GM12874 (cell line): ENCODE measurements at regions not wholly inside any gene's neighbourhood (a gene's known extent, or its start where the extent isn't known, plus 50 kb on each side); places are given as distances from the start of the nearest gene placed in this dataset.

Source experiments
- TF ChIP-seq, protein P1 (sequence below): IDR thresholded peaks from 2 replicates; pipeline ENCODE4 v1.5.1; 2011; ENCODE audit warnings: low read depth, mild to moderate bottlenecking, control low read depth, low read length, moderate library complexity; ENCODE audit not compliant: insufficient read depth

DNA sequence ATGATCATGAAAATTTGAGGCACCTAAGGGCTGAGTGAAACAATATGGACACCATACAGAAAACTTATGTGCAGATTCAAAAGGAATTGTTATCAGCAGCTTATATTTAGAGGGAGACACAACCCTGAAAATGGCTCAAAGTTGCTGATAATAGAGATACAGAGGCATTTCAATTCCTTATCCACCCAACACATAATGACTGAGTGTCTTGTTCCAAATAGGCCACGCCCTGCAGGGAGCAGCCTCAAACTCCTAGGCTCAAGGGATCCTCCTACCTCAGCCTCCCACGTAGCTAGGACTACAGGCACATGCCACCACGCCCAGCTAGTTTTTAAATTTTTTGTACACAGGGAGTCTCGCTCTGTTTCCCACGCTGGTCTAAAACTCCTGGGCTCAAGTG is 79.0 kb downstream of the LBH start:
- TF ChIP-seq, protein P1, sequence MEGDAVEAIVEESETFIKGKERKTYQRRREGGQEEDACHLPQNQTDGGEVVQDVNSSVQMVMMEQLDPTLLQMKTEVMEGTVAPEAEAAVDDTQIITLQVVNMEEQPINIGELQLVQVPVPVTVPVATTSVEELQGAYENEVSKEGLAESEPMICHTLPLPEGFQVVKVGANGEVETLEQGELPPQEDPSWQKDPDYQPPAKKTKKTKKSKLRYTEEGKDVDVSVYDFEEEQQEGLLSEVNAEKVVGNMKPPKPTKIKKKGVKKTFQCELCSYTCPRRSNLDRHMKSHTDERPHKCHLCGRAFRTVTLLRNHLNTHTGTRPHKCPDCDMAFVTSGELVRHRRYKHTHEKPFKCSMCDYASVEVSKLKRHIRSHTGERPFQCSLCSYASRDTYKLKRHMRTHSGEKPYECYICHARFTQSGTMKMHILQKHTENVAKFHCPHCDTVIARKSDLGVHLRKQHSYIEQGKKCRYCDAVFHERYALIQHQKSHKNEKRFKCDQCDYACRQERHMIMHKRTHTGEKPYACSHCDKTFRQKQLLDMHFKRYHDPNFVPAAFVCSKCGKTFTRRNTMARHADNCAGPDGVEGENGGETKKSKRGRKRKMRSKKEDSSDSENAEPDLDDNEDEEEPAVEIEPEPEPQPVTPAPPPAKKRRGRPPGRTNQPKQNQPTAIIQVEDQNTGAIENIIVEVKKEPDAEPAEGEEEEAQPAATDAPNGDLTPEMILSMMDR: no peak

DNA sequence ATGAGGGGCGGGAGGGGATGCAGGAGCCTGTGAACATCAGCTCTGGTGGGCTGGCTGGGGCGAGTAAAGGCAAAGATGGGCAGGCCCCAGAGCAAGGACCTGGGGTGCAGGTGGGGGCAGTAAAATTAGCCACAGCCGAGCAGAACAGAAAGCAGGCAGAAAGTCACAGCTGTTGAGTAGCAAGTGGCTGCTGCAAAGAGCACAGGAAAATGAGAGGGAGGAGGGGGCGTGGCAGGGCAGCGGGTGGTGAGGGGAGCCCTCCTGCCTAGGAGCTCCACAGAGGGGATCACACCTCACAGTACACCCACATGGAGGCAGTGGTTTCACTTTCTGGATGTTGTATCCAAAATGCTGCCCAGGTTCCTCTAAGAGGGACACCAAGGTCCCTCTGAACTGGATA is 79.6 kb downstream of the LBH start:
- TF ChIP-seq, protein P1: no peak

DNA sequence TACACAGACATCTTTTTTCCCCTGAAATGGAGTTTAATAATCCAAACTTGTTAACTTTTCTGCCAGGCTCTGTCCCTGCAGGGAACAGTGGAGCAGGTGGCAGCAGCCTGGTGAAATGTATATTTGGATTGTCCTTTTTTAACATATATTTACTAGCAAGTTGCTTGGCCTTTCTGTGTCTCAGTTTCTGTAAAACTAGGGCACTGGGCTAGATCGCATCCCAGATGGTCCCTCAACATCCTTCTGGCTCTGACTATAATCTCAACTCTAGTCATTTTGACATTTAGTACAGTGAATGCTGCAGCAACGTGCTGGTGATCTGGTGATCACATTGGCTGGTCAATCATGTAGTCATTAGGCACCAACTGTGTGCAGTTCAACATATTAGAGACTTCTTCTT is 80.4 kb downstream of the LBH start:
- TF ChIP-seq, protein P1: no peak

DNA sequence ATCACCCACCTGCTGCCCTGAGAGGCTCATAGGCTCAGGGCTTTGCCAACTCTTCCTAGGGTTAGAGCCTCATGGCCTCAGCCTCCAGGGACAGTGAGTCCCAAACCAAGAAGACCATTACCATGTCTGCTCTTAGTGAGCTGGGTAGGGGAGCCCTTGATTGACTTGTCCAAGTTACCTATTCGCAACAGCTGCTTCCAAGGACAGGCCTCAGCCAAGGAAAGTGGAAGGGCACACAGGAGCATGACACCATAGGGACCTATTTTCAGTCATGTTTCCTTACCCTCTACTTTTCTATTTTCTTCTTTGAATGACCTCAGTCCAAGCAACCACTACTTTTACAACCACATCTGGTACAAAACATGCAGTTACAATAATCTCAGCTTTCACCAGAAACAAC is 81.6 kb downstream of the LBH start:
- TF ChIP-seq, protein P1: no peak

DNA sequence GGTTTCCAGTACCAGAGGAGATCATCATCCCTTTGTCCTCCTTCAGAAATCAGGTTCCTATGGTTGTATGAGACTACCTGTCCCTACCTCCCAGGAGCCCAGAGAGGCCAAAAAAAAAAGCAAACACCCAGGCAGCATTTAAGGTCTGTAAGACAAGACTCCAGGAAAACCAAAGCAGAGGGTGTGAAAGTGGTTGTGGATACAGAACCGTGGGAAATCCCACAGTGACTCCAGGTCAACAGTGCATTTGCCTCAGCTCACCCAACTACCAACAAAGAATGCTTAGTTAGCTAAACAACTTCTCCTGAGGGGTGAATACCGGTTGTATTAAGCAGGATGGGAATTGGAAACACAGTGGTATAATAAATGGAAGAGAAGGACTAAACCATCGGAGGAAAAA is 83.6 kb downstream of the LBH start:
- TF ChIP-seq, protein P1: no peak

DNA sequence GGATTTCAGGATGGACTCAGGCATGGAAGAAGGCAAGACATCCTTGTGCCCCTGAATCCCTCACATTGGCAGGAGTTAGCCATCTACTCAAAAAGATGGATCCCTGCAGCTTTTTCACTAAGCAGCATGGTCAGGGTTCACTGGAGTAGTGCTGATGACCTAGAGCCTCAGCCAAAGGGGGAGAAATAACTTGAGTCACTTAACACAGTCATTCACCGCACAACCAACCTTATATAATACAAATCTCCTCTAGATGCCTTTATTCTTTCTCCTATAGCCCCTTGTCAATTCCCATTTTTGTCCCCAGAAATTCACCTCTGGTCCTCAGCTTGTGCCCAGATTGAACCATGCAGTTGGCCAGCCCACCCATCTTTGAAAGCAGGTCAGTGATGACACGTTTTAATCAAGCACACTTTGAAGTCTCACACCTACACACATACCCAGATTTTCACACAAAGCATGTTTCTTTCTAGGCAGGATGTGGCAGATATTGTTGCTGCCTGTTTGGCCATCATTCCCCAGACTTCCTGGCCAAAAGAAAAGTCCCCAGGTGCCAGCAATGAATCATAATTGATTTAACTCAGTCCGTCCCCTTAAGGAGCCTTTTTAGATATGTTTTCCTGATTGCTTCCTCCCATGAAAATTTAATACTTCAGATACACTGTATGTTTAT is 84.2 kb downstream of the LBH start:
- TF ChIP-seq, protein P1: no peak

DNA sequence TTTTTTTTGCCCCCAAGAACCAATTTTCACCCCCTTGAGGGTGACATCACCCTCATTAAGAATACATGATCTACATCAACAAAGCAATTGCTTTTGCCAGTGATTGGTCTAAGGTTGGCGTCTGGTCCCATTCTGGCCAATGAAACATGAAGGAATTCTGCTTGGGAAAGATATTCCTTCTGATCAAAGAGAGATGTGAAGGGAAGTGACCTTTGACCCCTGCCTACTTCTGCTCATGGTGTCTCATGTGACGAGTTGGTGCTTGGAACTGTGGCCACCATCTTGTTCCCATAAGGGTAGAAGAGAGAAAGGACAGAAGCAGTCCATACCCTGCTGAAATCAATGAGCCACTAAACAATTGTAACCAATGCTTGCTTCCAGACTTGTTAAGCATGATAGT is 85.1 kb downstream of the LBH start:
- TF ChIP-seq, protein P1: no peak
